ENCODE measurements at regions not wholly inside any gene's neighbourhood (a gene's known extent, or its start where the extent isn't known, plus 50 kb on each side); places are given as distances from the start of the nearest gene placed in this dataset.
"Not testable (repeated sequence)": the region's sequence is repeated elsewhere in the genome, so short reads cannot be mapped to it uniquely, and the experiment has no call there.

- DNase-seq = no peak
These were observed 224.8 kb upstream of the NOCT start for GRCh38 chr4:138790706-138791340.

GRCh38 chr4:138789796-138790195 lies 225.8 kb upstream of the NOCT start:
- DNase-seq = no peak

GRCh38 chr4:138788857-138789256 lies 226.7 kb upstream of the NOCT start:
- no peak for DNase-seq

- no peak for DNase-seq
These were observed 227.3 kb upstream of the NOCT start for GRCh38 chr4:138788267-138788790.

GRCh38 chr4:138779761-138780160 lies 235.8 kb upstream of the NOCT start:
- not testable (repeated sequence) for DNase-seq

GRCh38 chr4:138775890-138776289 lies 239.7 kb upstream of the NOCT start:
- no peak for DNase-seq

- no peak for DNase-seq
These were observed 240.1 kb upstream of the NOCT start for GRCh38 chr4:138775489-138775888.

GRCh38 chr4:138774940-138775339 lies 240.6 kb upstream of the NOCT start:
- DNase-seq = no peak

- DNase-seq = not testable (repeated sequence)
These were observed 241.5 kb upstream of the NOCT start for GRCh38 chr4:138774125-138774524.

- no peak for DNase-seq
These were observed 242.3 kb upstream of the NOCT start for GRCh38 chr4:138773321-138773720.

GRCh38 chr4:138772366-138772765 lies 243.2 kb upstream of the NOCT start:
- no peak for DNase-seq

DNA sequence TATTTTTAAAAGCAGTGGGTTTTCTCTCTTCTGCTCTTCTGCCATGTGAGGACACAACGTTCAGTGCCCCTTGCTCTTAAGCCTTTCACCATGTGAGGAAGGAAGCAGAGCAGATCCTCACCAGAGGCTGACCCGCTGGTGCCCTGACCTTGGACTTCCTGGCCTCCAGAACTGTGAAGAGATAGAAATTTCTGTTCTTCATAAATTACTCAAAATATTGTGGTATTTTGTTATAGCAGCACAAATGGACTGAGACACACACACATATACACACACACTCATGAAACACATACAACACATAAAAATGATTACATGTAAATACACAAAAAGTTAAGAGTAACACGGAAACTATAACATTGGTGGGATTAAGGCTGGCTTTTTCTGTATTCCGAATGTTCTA lies 244.8 kb upstream of the NOCT start:
- DNase-seq = no peak

- no peak for DNase-seq
These were observed 249.2 kb upstream of the NOCT start for GRCh38 chr4:138766332-138766731.

DNA sequence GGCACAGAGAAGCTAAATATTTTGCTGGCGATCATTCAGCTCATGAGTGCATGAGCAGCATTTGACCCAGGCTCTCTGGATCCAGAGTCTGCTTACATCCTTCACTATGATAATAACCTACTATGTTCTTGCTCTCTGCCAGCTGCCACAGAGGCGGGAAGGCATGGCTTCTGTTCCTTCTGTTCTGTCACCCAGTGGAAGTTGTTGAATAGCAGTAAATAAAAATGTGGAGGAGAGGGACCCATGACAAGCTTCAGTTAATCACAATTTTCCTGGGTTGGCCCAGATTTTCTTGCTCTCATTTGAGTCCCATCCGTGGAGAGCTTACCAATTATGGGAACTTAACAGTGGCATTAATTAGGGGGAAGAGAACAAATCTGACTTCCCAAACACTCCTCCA lies 250.1 kb upstream of the NOCT start:
- DNase-seq = no peak

DNA sequence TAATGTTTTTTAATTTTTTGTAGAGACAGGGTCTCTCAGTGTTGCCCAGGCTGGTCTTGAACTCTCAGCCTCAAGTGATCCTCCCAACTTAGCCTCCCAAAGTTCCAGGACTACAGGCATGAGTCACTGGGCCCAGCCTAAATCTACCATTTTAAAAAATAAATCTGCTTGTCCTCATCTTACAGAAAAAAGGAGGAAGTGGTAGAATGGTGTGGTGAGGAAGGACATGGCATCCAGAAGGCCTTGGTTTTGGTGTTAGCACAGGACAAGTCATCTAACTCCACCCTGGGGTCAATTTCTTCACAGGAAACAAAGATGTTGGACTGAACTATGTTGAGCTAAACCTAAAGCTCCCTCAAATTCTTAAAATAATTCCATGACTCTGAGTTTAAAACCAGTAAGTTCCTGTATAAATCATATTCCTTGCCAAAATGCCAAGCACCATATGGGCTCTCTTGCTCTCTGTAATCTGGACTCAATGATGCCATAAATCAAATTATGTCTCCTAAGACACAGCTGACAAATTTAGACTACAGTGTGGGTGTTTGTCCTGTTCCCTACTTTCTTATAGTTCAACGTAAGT lies 253.9 kb upstream of the NOCT start:
- DNase-seq = no peak

DNA sequence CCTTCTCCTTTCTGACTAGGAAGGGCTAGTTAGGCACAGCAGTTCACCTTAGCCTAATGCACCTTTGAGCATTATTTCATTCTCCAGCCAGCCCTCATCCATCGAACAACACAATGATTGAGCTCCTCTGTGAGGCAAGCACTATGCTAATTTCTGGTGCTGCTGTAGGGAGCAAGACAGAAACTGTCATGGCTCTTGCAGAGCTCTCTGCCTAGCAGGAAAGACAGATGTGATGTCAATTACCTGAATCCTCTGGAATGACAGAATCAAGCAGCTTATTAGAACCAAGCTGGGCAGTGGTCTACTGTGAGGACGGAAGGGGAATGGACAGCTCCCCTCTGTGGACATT lies 256.1 kb upstream of the NOCT start:
- DNase-seq = no peak

- DNase-seq = no peak
These were observed 256.6 kb upstream of the NOCT start for GRCh38 chr4:138758876-138759553.

- no peak for DNase-seq
These were observed 257.4 kb upstream of the NOCT start for GRCh38 chr4:138758196-138758595.

DNA sequence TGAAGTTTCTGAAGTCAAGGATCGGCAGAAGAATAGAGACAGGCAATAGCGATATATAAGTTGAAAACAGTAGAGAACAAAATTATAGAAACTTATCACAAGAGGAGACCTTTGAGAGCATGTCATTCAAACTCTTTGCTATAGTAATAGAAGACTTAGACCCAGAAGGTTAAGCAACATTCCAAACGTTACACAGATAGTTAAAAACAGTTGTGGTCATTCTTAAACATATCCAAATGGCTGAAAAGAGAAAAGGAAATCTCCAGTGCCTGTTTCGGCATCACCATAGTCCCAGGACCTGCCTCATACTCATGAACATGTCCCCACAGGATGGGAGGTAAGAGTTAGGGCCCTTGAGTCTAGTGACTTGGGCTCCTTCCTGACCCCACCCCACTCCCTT lies 258.1 kb upstream of the NOCT start:
- DNase-seq = no peak

- DNase-seq = no peak
These were observed 259.1 kb upstream of the NOCT start for GRCh38 chr4:138756519-138756918.

DNA sequence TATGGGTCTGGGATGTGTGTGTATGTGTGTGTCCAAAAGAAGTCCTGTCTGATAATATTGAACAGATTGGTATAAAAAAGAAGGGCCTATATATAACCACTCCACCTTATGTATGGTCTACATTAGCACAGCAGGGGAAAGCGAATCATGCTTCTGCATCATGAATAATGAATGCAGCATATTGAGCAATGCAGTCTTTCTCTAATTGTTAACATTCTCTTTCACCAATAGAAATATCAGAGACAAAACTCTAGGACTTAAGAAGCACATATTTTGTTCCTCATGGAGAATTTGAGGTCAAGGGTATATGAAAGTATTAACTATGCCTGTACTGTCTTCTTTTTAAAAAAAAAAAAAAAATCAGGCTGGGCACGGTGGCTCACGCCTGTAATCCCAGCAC lies 264.3 kb upstream of the NOCT start:
- no peak for DNase-seq

DNA sequence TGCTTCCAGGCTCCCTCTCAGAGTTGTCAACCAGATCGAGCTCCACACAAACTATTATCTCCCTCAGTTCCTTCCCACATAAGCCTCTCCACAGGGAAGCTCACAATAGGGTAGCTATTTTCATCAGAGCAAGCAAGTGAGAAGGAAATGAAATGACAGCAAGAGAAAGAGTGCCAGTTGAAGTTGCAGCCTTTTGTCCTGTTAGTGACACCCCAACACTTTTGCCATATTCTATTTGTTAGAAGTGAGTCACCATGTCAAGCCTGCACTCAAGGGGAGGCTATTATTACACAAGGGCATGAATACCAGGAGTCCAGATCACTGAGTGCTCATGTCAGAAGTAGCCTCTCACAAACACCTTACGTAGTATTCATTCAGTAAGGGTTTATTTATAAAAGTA lies 266.3 kb upstream of the NOCT start:
- no peak for DNase-seq

DNA sequence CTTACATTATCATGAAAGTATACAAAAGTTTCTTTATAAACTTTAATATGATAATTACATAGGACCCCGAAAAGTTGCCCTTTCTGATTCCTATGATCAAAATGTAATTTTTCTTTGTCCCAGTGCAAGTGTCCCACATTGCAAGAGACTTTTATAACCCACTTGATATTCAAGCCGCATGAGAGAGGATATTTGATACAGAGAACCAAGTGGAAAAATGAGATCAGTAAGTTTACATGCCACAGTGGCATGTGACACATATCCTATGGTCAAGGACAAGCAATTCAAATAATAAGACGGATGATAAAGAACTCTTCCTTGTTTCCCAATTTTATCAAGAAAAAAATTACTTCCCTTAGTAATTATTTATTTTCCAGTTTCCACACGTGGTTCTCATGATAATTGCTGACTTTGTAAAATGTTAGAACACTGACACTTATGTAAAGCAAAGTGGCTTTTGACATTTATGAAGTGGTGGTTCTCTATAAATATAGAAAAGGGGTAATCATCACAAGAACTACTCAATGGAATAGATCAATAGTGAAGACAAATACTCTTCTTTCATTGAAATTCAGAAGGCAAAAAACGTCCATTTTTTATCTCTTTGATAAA lies 273.7 kb upstream of the NOCT start:
- no peak for DNase-seq
